Hematopoietic multipotent progenitor cell treated with erythropoietin and hydrocortisone succinate and interleukin-3 and kit ligand, for 4 days (in vitro differentiated cells): ENCODE measurements at regions not wholly inside any gene's neighbourhood (a gene's known extent, or its start where the extent isn't known, plus 50 kb on each side); places are given as distances from the start of the nearest gene placed in this dataset.

Experiments
- DNase-seq: peaks from one replicate; pipeline ENCODE4 v3.0.0-alpha.2; 2015

GRCh38 chr2:48145845-48146452 lies 168.5 kb upstream of the FOXN2 start:
- DNase-seq = peak; percentile 95

- peak; percentile 33 for DNase-seq
These were observed 167.9 kb upstream of the FOXN2 start for GRCh38 chr2:48146552-48146951.

- no peak for DNase-seq
These were observed 166.8 kb upstream of the FOXN2 start for GRCh38 chr2:48147719-48148118.

- DNase-seq = peak; percentile 90
These were observed 165.5 kb upstream of the FOXN2 start for GRCh38 chr2:48148841-48149430.

- DNase-seq = no peak
These were observed 157.3 kb upstream of the FOXN2 start for GRCh38 chr2:48157150-48157549.

- peak; percentile 80 for DNase-seq
These were observed 152.9 kb upstream of the FOXN2 start for GRCh38 chr2:48161628-48162027.

GRCh38 chr2:48162742-48163141 lies 151.7 kb upstream of the FOXN2 start:
- peak; percentile 28 for DNase-seq

GRCh38 chr2:48165070-48165753 lies 149.3 kb upstream of the FOXN2 start:
- DNase-seq = peak; percentile 73

GRCh38 chr2:48169141-48169592 lies 145.3 kb upstream of the FOXN2 start:
- peak; percentile 69 for DNase-seq

- DNase-seq = no peak
These were observed 144.2 kb upstream of the FOXN2 start for GRCh38 chr2:48170281-48170680.

- no peak for DNase-seq
These were observed 141.3 kb upstream of the FOXN2 start for GRCh38 chr2:48173141-48173540.

GRCh38 chr2:48174503-48174902 lies 140.0 kb upstream of the FOXN2 start:
- DNase-seq = peak; percentile 46

GRCh38 chr2:48175254-48175653 lies 139.2 kb upstream of the FOXN2 start:
- DNase-seq = no peak

GRCh38 chr2:48175656-48176055 lies 138.8 kb upstream of the FOXN2 start:
- DNase-seq = no peak

- DNase-seq = no peak
These were observed 137.6 kb upstream of the FOXN2 start for GRCh38 chr2:48176876-48177275.

GRCh38 chr2:48178611-48179010 lies 135.9 kb upstream of the FOXN2 start:
- no peak for DNase-seq

- no peak for DNase-seq
These were observed 133.9 kb upstream of the FOXN2 start for GRCh38 chr2:48180557-48180956.

- DNase-seq = no peak
These were observed 131.2 kb upstream of the FOXN2 start for GRCh38 chr2:48183276-48183675.

GRCh38 chr2:48183991-48184390 lies 130.5 kb upstream of the FOXN2 start:
- no peak for DNase-seq

GRCh38 chr2:48187503-48187902 lies 127.0 kb upstream of the FOXN2 start:
- DNase-seq = no peak

- DNase-seq = peak; percentile 64
These were observed 124.8 kb upstream of the FOXN2 start for GRCh38 chr2:48189552-48190228.

- no peak for DNase-seq
These were observed 124.3 kb upstream of the FOXN2 start for GRCh38 chr2:48190230-48190629.

- no peak for DNase-seq
These were observed 119.8 kb upstream of the FOXN2 start for GRCh38 chr2:48194641-48195040.

- DNase-seq = no peak
These were observed 119.3 kb upstream of the FOXN2 start for GRCh38 chr2:48195169-48195568.
